ENCODE measurements at regions not wholly inside any gene's neighbourhood (a gene's known extent, or its start where the extent isn't known, plus 50 kb on each side); places are given as distances from the start of the nearest gene placed in this dataset.
A peak's percentile ranks its signal among the peaks of the same experiment; 100 is the strongest.
"Not testable (repeated sequence)": the region's sequence is repeated elsewhere in the genome, so short reads cannot be mapped to it uniquely, and the experiment has no call there.

DNA sequence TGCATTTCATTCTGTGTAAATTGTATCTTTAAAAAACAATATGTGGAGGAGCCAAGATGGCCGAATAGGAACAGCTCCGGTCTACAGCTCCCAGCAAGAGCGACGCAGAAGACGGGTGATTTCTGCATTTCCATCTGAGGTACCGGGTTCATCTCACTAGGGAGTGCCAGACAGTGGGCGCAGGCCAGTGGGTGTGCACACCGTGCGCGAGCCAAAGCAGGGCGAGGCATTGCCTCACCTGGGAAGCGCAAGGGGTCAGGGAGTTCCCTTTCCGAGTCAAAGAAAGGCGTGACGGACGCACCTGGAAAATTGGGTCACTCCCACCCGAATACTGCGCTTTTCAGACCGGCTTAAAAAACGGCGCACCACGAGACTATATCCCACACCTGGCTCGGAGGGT is 75.0 kb upstream of the RGS1 start:
- H3K36me3 ChIP-seq (ENCODE audit: control insufficient read depth in 2 of 2, extremely low read depth in 1 of 2, insufficient read depth in 2 of 2, low read length in 2 of 2); H3K27me3 ChIP-seq (ENCODE audit: control insufficient read depth in 2 of 2, insufficient read depth in 2 of 2, low read length in 2 of 2); FAIRE-seq; BruUV-seq (replicated peaks); H3K4me1 ChIP-seq (ENCODE audit: control insufficient read depth, extremely low read depth, insufficient read depth, low read length); dilution Hi-C loops (cut with MboI; ENCODE audit: extremely low pct_ligation_motif_present, low sequenced_read_pairs); H2AFZ ChIP-seq (ENCODE audit: low read depth, low read length); H3K9me3 ChIP-seq (replicated peaks; ENCODE audit: control insufficient read depth, insufficient read depth, low read length); intact Hi-C loops (cut with micrococcal nuclease); DNase-seq (ENCODE audit: low read depth, low spot score); CTCF ChIA-PET; H3K27ac ChIP-seq (ENCODE audit: insufficient read depth, low read depth, low read length); H3K4me2 ChIP-seq (ENCODE audit: insufficient read depth, low read length); H3K9ac ChIP-seq (replicated peaks; ENCODE audit: extremely low read depth, insufficient read depth, low read length); POLR2A ChIA-PET; H3K9me1 ChIP-seq (replicated peaks; ENCODE audit: control insufficient read depth, extremely low read depth, insufficient read depth, low read length); H3K4me3 ChIP-seq (replicated peaks in 1 of 3; ENCODE audit: insufficient read depth in 1 of 3, low read depth in 1 of 3, low read length in 3 of 3); H3K79me2 ChIP-seq (ENCODE audit: control insufficient read depth, insufficient read depth, low read length); H4K20me1 ChIP-seq (replicated peaks; ENCODE audit: control insufficient read depth, extremely low read depth, insufficient read depth, low read length): not testable (repeated sequence)

DNA sequence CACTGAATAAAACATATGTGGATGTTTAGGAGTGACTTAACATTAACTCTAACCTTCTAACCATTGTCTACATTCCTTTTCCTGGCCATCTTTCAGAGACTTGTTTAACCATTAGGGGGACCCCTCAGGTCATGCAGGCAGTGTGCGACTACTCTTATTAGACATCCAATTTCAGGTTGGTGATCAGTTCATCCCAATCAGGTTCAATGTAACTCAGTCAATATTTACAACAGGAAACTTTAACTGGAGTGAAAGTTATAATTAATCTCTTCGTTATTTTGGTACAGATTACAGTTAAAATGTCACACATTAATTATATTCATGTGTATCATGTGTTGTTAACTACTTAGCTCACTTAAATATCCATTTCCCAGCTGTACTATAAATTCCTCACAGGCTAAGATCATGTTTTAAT is 68.8 kb upstream of the RGS1 start:
- BruUV-seq (replicated peaks), result no TSS peak
- Histone ChIP-seq H3K36me3 (ENCODE audit: control insufficient read depth in 2 of 2, extremely low read depth in 1 of 2, insufficient read depth in 2 of 2, low read length in 2 of 2) (no peaks in the 10 kb centered on the region), H3K9me1 (replicated peaks; ENCODE audit: control insufficient read depth, extremely low read depth, insufficient read depth, low read length) (no peaks in the 10 kb centered on the region), H3K4me2 (ENCODE audit: insufficient read depth, low read length) (no peak overlapping the region), H3K4me3 (replicated peaks in 1 of 3; ENCODE audit: insufficient read depth in 1 of 3, low read depth in 1 of 3, low read length in 3 of 3) (no peak overlapping the region), H3K9me3 (replicated peaks; ENCODE audit: control insufficient read depth, insufficient read depth, low read length) (no peaks in the 10 kb centered on the region), H3K79me2 (ENCODE audit: control insufficient read depth, insufficient read depth, low read length) (no peaks in the 10 kb centered on the region), H4K20me1 (replicated peaks; ENCODE audit: control insufficient read depth, extremely low read depth, insufficient read depth, low read length) (no peaks in the 10 kb centered on the region), H3K27me3 (ENCODE audit: control insufficient read depth in 2 of 2, insufficient read depth in 2 of 2, low read length in 2 of 2) (no peaks in the 10 kb centered on the region), H3K9ac (replicated peaks; ENCODE audit: extremely low read depth, insufficient read depth, low read length) (no peak overlapping the region), H3K27ac (ENCODE audit: insufficient read depth, low read depth, low read length) (no peak overlapping the region), H2AFZ (ENCODE audit: low read depth, low read length) (no peak overlapping the region), H3K4me1 (ENCODE audit: control insufficient read depth, extremely low read depth, insufficient read depth, low read length) (no peaks in the 10 kb centered on the region)
- ChIA-PET CTCF (interaction anchor here (0.7 to 2.4 kb wide), 20 partner anchors 9 to 523 kb away, joined by 3 to 28 read pairs (median 4); no protein-coding TSS in a partner anchor), POLR2A (no interaction called here)
- DNase-seq (ENCODE audit: low read depth, low spot score) (peak; percentile 72), FAIRE-seq (peak; percentile 63)
- intact Hi-C loops (cut with micrococcal nuclease) (loop anchor here (1.0 kb wide), 2 partner anchors 74 to 104 kb away; no protein-coding TSS in a partner anchor), dilution Hi-C loops (cut with MboI; ENCODE audit: extremely low pct_ligation_motif_present, low sequenced_read_pairs) (no loop called here)
- TF ChIP-seq, protein P1, sequence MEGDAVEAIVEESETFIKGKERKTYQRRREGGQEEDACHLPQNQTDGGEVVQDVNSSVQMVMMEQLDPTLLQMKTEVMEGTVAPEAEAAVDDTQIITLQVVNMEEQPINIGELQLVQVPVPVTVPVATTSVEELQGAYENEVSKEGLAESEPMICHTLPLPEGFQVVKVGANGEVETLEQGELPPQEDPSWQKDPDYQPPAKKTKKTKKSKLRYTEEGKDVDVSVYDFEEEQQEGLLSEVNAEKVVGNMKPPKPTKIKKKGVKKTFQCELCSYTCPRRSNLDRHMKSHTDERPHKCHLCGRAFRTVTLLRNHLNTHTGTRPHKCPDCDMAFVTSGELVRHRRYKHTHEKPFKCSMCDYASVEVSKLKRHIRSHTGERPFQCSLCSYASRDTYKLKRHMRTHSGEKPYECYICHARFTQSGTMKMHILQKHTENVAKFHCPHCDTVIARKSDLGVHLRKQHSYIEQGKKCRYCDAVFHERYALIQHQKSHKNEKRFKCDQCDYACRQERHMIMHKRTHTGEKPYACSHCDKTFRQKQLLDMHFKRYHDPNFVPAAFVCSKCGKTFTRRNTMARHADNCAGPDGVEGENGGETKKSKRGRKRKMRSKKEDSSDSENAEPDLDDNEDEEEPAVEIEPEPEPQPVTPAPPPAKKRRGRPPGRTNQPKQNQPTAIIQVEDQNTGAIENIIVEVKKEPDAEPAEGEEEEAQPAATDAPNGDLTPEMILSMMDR (IDR thresholded peaks at IDR 0.05; ENCODE audit: extremely low read depth in 1 of 2, insufficient read depth in 1 of 2, low read depth in 1 of 2, low read length in 2 of 2), result peak; percentile 19 to 38
- TF ChIP-seq POLR2AphosphoS5 (IDR thresholded peaks at IDR 0.05; ENCODE audit: insufficient read depth, low read depth, low read length), result no peak

Measured in endothelial cell of umbilical vein (primary cell).